Hepatocyte (in vitro differentiated cells): ENCODE measurements at regions not wholly inside any gene's neighbourhood (a gene's known extent, or its start where the extent isn't known, plus 50 kb on each side); places are given as distances from the start of the nearest gene placed in this dataset.
A peak's percentile ranks its signal among the peaks of the same experiment; 100 is the strongest.

Source experiments
- DNase-seq: peaks from one replicate; pipeline ENCODE4 v3.0.0-alpha.2; 2016; ENCODE audit warnings: low spot score
- H2AFZ ChIP-seq: fragments of 200-600 bp; sonication (generic); 2 replicates; pipeline ENCODE4 v1.6.0; 2016; ENCODE audit warnings: antibody characterized with exemption, mild to moderate bottlenecking
- H3K27ac ChIP-seq: fragments of 200-600 bp; sonication (generic); 2 replicates; pipeline ENCODE4 v1.5.1; 2016; ENCODE audit warnings: mild to moderate bottlenecking
- H3K27me3 ChIP-seq: fragments of 200-600 bp; sonication (generic); 2 replicates; pipeline ENCODE4 v1.6.1; 2016
- H3K36me3 ChIP-seq: fragments of 200-600 bp; sonication (generic); replicated peaks from 2 replicates; pipeline ENCODE4 v1.5.1; 2016; ENCODE audit warnings: low read depth; ENCODE audit not compliant: insufficient read depth
- H3K4me1 ChIP-seq: fragments of 200-600 bp; sonication (generic); 2 replicates; pipeline ENCODE4 v1.5.1; 2016; ENCODE audit warnings: mild to moderate bottlenecking, moderate library complexity; ENCODE audit not compliant: insufficient read depth
- H3K4me2 ChIP-seq: fragments of 200-600 bp; sonication (generic); 2 replicates; pipeline ENCODE4 v1.6.0; 2016
- H3K4me3 ChIP-seq: fragments of 200-600 bp; sonication (generic); 2 replicates; pipeline ENCODE4 v1.5.1; 2016; ENCODE audit warnings: mild to moderate bottlenecking
- H3K79me2 ChIP-seq: fragments of 200-600 bp; sonication (generic); 2 replicates; pipeline ENCODE4 v1.6.0; 2017; ENCODE audit warnings: mild to moderate bottlenecking
- H3K9me2 ChIP-seq: fragments of 200-600 bp; sonication (generic); replicated peaks from 2 replicates; pipeline ENCODE4 v1.6.0; 2017; ENCODE audit warnings: mild to moderate bottlenecking; ENCODE audit not compliant: insufficient read depth
- H3K9me3 ChIP-seq: fragments of 200-600 bp; sonication (generic); 2 replicates; pipeline ENCODE4 v1.5.1; 2016; ENCODE audit warnings: low read depth, mild to moderate bottlenecking
- H4K20me1 ChIP-seq: fragments of 200-600 bp; sonication (generic); 2 replicates; pipeline ENCODE4 v1.6.0; 2016; ENCODE audit warnings: mild to moderate bottlenecking; ENCODE audit not compliant: insufficient read depth, poor library complexity, severe bottlenecking
- EZH2 ChIP-seq: fragments of 200-600 bp; sonication (generic); IDR thresholded peaks from 2 replicates; pipeline ENCODE4 v1.6.1; 2016; ENCODE audit warnings: antibody characterized with exemption, mild to moderate bottlenecking, borderline replicate concordance
- EZH2phosphoT487 ChIP-seq: fragments of 200-600 bp; sonication (generic); IDR thresholded peaks from one replicate; pipeline ENCODE4 v1.6.1; 2018; ENCODE audit warnings: antibody characterized with exemption, mild to moderate bottlenecking, low read depth, moderate library complexity; ENCODE audit not compliant: unreplicated experiment, severe bottlenecking
- WGBS: methylation state at CpG from one replicate; pipeline ENCODE4 v1.1.6; 2016; ENCODE audit warnings: low lambda C conversion rate; ENCODE audit errors: missing lambda C conversion rate; 5-methylcytosine and 5-hydroxymethylcytosine counted together
- TF ChIP-seq, protein P1 (sequence below): fragments of 200-600 bp; sonication (generic); IDR thresholded peaks from 2 replicates; pipeline ENCODE4 v1.5.1; 2016; ENCODE audit warnings: antibody characterized with exemption, mild to moderate bottlenecking; ENCODE audit not compliant: poor library complexity

DNA sequence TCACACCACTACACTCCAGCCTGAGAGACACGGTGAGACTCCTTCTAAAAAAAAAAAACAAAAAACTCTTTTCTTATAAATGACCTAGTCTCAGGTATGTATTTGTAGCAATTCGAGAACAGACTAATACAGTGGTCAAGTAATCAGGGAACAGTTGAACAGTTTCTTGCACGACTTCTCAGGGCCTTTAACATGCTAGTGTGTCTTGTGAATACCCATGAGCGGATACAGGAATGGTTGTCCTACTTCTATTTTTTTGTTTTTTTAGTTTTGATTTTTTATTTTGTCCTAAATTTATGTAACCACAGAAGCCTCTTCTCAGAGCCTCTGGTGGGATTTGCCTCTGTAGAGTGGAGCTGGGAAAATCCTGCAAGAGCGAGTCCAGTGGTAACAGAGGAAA is 71.0 kb upstream of the NANOS1 start:
- H3K27ac ChIP-seq, result no peak overlapping the region
- WGBS, result 86% methylated on average over 5 of the region's 5 CpGs
- no peak overlapping the region for H3K4me3 ChIP-seq
- TF ChIP-seq, protein P1, sequence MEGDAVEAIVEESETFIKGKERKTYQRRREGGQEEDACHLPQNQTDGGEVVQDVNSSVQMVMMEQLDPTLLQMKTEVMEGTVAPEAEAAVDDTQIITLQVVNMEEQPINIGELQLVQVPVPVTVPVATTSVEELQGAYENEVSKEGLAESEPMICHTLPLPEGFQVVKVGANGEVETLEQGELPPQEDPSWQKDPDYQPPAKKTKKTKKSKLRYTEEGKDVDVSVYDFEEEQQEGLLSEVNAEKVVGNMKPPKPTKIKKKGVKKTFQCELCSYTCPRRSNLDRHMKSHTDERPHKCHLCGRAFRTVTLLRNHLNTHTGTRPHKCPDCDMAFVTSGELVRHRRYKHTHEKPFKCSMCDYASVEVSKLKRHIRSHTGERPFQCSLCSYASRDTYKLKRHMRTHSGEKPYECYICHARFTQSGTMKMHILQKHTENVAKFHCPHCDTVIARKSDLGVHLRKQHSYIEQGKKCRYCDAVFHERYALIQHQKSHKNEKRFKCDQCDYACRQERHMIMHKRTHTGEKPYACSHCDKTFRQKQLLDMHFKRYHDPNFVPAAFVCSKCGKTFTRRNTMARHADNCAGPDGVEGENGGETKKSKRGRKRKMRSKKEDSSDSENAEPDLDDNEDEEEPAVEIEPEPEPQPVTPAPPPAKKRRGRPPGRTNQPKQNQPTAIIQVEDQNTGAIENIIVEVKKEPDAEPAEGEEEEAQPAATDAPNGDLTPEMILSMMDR, result no peak
- TF ChIP-seq EZH2 (no peak), EZH2phosphoT487 (no peak)
- no peaks in the 10 kb centered on the region for H3K4me1 ChIP-seq
- H3K4me2 ChIP-seq, result no peak overlapping the region
- H3K9me3 ChIP-seq, result no peaks in the 10 kb centered on the region
- no peak overlapping the region for H2AFZ ChIP-seq
- H3K36me3 ChIP-seq, result no peaks in the 10 kb centered on the region
- H3K79me2 ChIP-seq, result no peaks in the 10 kb centered on the region
- H3K27me3 ChIP-seq, result no peaks in the 10 kb centered on the region
- H4K20me1 ChIP-seq, result no peaks in the 10 kb centered on the region
- DNase-seq, result no peak
- no peaks in the 10 kb centered on the region for H3K9me2 ChIP-seq

DNA sequence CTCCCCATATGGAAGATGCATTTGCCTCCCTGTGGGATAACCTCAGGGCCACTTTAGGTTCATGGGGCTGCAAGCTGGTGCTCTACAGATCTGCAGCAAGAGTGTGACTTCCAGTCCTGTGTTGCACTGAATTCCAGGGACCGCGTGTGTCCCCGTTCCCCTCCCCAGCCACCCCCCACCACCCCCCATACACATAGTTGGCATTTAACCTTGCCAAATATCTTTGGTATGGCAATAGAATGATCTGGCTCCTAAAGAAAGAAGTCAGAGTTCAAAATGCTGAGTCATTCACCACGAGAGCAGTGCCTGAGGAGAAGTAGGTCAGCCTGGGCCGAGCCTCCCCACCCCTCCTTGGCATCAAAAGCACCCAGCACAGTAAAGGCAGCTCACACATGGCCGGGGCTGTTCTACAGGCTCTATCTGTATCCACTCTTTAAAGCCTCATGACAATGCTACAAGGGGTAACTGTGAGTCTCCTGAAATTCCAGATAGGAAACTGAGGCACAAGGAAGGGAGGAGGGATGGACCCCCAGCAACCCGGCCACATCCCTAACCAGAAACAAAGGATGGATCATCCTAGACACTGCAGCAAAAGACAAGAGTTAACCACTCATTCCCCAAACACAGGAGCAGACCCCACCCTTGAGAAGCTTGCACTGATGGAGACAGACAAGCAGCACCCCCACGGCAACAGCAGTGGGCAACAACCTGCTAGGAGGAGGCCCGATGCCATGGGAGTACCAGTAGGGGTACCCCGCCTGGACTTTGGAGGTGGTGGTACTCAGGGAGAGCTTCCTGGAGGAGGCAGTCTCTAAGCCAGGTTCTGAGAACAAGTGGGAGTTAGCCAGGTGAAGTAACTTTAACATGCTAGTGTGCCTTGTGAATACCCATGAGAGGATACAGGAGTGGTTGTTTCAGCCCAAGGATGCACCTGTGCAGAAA is 70.3 kb upstream of the NANOS1 start:
- Histone ChIP-seq H3K36me3 (no peaks in the 10 kb centered on the region), H3K4me1 (no peaks in the 10 kb centered on the region), H3K4me3 (no peak overlapping the region), H3K79me2 (no peaks in the 10 kb centered on the region), H3K27ac (no peak overlapping the region), H4K20me1 (no peaks in the 10 kb centered on the region), H3K9me3 (no peaks in the 10 kb centered on the region), H3K4me2 (no peak overlapping the region), H3K27me3 (no peaks in the 10 kb centered on the region), H2AFZ (no peak overlapping the region), H3K9me2 (no peaks in the 10 kb centered on the region)
- WGBS, result 72% methylated on average over 10 of the region's 10 CpGs
- TF ChIP-seq, protein P1, result no peak
- TF ChIP-seq EZH2 (no peak), EZH2phosphoT487 (no peak)
- DNase-seq, result peak; percentile 36

DNA sequence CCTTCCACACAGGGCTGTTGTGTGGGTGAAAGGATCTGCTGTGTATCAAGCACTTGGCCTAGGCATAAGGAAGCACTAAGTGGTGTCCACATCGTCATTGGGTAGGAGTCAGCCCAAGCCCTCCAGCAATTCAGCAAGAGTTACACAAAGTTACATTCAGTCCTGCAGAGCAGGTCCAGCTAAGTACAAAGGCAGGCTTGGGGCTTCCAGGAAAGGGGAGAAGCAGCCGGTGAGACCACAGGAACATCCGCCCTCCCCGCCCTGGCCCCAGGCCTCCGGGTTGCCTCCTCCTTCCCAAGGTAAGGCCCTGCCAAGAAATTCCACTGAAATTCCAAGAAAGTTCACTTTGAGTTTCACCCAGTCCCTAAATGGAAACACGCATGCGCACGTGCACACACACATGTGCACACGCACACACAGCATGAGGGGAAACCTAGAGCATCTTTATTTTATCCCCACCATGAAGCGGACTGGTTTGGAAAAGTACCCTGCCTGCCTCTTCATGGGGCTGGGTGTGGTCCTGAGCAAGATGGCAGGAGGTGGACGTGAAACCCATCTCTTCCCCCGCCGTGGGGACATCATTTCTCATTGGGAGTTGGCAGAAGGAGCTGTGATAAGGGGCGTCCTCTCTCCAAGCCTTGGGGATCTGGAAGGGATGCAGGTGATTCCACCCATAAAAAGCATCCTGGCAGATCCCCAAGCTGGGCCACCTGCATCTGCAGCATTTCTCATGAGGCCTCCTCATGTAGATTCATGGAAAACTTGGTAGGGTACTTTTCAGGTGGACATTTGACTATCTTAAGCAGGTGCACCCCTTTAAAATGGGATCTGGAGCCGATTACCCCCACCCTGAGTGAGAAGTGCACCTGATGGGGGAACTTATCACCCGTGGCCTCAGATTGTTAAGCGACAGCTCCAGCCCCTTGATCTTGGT is 69.1 kb upstream of the NANOS1 start:
- H3K36me3 ChIP-seq, result no peaks in the 10 kb centered on the region
- H2AFZ ChIP-seq, result no peak overlapping the region
- no peaks in the 10 kb centered on the region for H3K79me2 ChIP-seq
- no peak overlapping the region for H3K4me3 ChIP-seq
- no peak overlapping the region for H3K4me2 ChIP-seq
- H4K20me1 ChIP-seq, result no peaks in the 10 kb centered on the region
- no peaks in the 10 kb centered on the region for H3K4me1 ChIP-seq
- TF ChIP-seq EZH2 (no peak), EZH2phosphoT487 (no peak)
- TF ChIP-seq, protein P1, result no peak
- H3K27ac ChIP-seq, result no peak overlapping the region
- DNase-seq, result no peak
- WGBS, result 85% methylated on average over 17 of the region's 17 CpGs
- H3K27me3 ChIP-seq, result no peaks in the 10 kb centered on the region
- H3K9me3 ChIP-seq, result no peaks in the 10 kb centered on the region
- no peaks in the 10 kb centered on the region for H3K9me2 ChIP-seq
